Esophagus squamous epithelium (tissue), 5 donors: ENCODE measurements at regions not wholly inside any gene's neighbourhood (a gene's known extent, or its start where the extent isn't known, plus 50 kb on each side); places are given as distances from the start of the nearest gene placed in this dataset.
A peak's percentile ranks its signal among the peaks of the same experiment; 100 is the strongest.

ENCODE experiments used
- DNase-seq: peaks from one replicate; lab custom pipeline; 2025; lab: John Stamatoyannopoulos, UW
- H3K27ac ChIP-seq, 4 donors: fragments of 200-600 bp; sonication (generic); one replicate each; pipeline ENCODE4 v1.5.1; 2016 to 2019; ENCODE audit warnings: mild to moderate bottlenecking in 1 of 4
- H3K27me3 ChIP-seq, 4 donors: fragments of 200-600 bp; sonication (generic); 1 replicate in 3 of 4; 2 replicates in 1 of 4; pipeline versions ENCODE4 v1.5.1 to v1.6.0; 2017 to 2021; ENCODE audit warnings: antibody characterized with exemption in 1 of 4
- H3K36me3 ChIP-seq, 3 donors: fragments of 200-600 bp; sonication (generic); one replicate each; pipeline ENCODE4 v1.5.1; 2016 to 2019
- H3K4me1 ChIP-seq, 3 donors: fragments of 200-600 bp; sonication (generic); one replicate each; pipeline ENCODE4 v1.5.1; 2017 to 2019
- H3K4me3 ChIP-seq, 4 donors: fragments of 200-600 bp; sonication (generic); 1 replicate in 3 of 4; 2 replicates in 1 of 4; pipeline ENCODE4 v1.5.1; 2016 to 2019; ENCODE audit warnings: mild to moderate bottlenecking in 2 of 4, moderate library complexity in 1 of 4
- H3K9me3 ChIP-seq, 3 donors: fragments of 200-600 bp; sonication (generic); one replicate each; pipeline ENCODE4 v1.5.1; 2016 to 2019
- CTCF ChIP-seq, 6 experiments: fragments of 450-650 bp in 4 of 6; fragments of 200-600 bp in 2 of 6; sonication (generic) in 2 of 6; IDR thresholded peaks; one replicate each; pipeline ENCODE4 v1.5.1; 2016 to 2019; ENCODE audit warnings: antibody characterized with exemption in 6 of 6, mild to moderate bottlenecking in 4 of 6, moderate library complexity in 4 of 6
- POLR2A ChIP-seq, 4 donors: fragments of 450-650 bp; IDR thresholded peaks; one replicate each; pipeline ENCODE4 v1.6.1; 2017; ENCODE audit warnings: antibody characterized with exemption in 4 of 4, mild to moderate bottlenecking in 4 of 4, moderate library complexity in 3 of 4
- WGBS, 2 donors: methylation state at CpG; one replicate each; pipeline ENCODE4 v1.1.5; 2018; 5-methylcytosine and 5-hydroxymethylcytosine counted together
- intact Hi-C: fragments of 100-400 bp; cut with DNase I; formaldehyde crosslinking; loops from one replicate; pipeline ENCODE4 v1.15.0; 2022
- donor health status: DM: yes; HTN: yes; CAD: no.

- no peak for DNase-seq
- Histone ChIP-seq H3K4me3 (no peak overlapping the region), H3K9me3 (no peaks in the 10 kb centered on the region), H3K36me3 (no peaks in the 10 kb centered on the region), H3K27ac (peak overlapping the region in 2 of 4 donors; percentile 46 to 55), H3K4me1 (no peaks in the 10 kb centered on the region), H3K27me3 (no peaks in the 10 kb centered on the region)
- intact Hi-C loops = no loop called here
- TF ChIP-seq CTCF (IDR thresholded peaks at IDR 0.05) = no peak
- TF ChIP-seq POLR2A (IDR thresholded peaks at IDR 0.05) = no peak
- WGBS, 2 donors = 60 to 81% methylated on average over 7 of the region's 7 CpGs
Observed at GRCh38 chr13:75195495-75196146, 286.3 kb downstream of the TBC1D4 start.

- H3K27me3 ChIP-seq = no peaks in the 10 kb centered on the region
- intact Hi-C loops = no loop called here
- TF ChIP-seq CTCF (IDR thresholded peaks at IDR 0.05) = no peak
- TF ChIP-seq POLR2A (IDR thresholded peaks at IDR 0.05) = no peak
- no peaks in the 10 kb centered on the region for H3K4me1 ChIP-seq
- no peak for DNase-seq
- H3K4me3 ChIP-seq = no peak overlapping the region
- H3K36me3 ChIP-seq = no peaks in the 10 kb centered on the region
- H3K9me3 ChIP-seq = no peaks in the 10 kb centered on the region
- 62 to 67% methylated on average over 5 of the region's 5 CpGs for WGBS, 2 donors
- H3K27ac ChIP-seq = peak overlapping the region in 2 of 4 donors; percentile 46
Observed at GRCh38 chr13:75194717-75195462, 287.1 kb downstream of the TBC1D4 start.

- H3K36me3 ChIP-seq = no peaks in the 10 kb centered on the region
- no peak overlapping the region for H3K27ac ChIP-seq
- no peak for DNase-seq
- TF ChIP-seq CTCF (IDR thresholded peaks at IDR 0.05) = no peak
- no peak for TF ChIP-seq POLR2A (IDR thresholded peaks at IDR 0.05)
- H3K4me3 ChIP-seq = no peak overlapping the region
- intact Hi-C loops = no loop called here
- H3K27me3 ChIP-seq = no peaks in the 10 kb centered on the region
- peaks cover 0 to 6% (median 5%) of the 10 kb centered on the region in 3 donors for H3K9me3 ChIP-seq
- no peaks in the 10 kb centered on the region for H3K4me1 ChIP-seq
- 11 to 15% methylated on average over 2 of the region's 2 CpGs for WGBS, 2 donors
Observed at GRCh38 chr13:75186379-75186778, 295.6 kb downstream of the TBC1D4 start.

GRCh38 chr13:75181906-75182305, 300.1 kb downstream of the TBC1D4 start:
- no peak for DNase-seq
- TF ChIP-seq POLR2A (IDR thresholded peaks at IDR 0.05) (no peak), CTCF (IDR thresholded peaks at IDR 0.05) (no peak)
- intact Hi-C loops = no loop called here
- Histone ChIP-seq H3K27ac (no peak overlapping the region), H3K36me3 (no peaks in the 10 kb centered on the region), H3K9me3 (peaks cover 0 to 6% (median 5%) of the 10 kb centered on the region in 3 donors), H3K27me3 (no peaks in the 10 kb centered on the region), H3K4me3 (no peak overlapping the region), H3K4me1 (no peaks in the 10 kb centered on the region)
- WGBS, 2 donors = 67 to 74% methylated on average over 2 of the region's 2 CpGs

GRCh38 chr13:75180805-75181455, 301.0 kb downstream of the TBC1D4 start:
- DNase-seq = no peak
- 84 to 91% methylated on average over 1 of the region's 1 CpG for WGBS, 2 donors
- TF ChIP-seq CTCF (IDR thresholded peaks at IDR 0.05) (no peak), POLR2A (IDR thresholded peaks at IDR 0.05) (no peak)
- Histone ChIP-seq H3K27me3 (no peaks in the 10 kb centered on the region), H3K36me3 (no peaks in the 10 kb centered on the region), H3K4me3 (no peak overlapping the region), H3K27ac (no peak overlapping the region), H3K9me3 (peaks cover 0 to 6% (median 5%) of the 10 kb centered on the region in 3 donors), H3K4me1 (no peaks in the 10 kb centered on the region)
- intact Hi-C loops = no loop called here
